H1 (cell line): ENCODE measurements at regions not wholly inside any gene's neighbourhood (a gene's known extent, or its start where the extent isn't known, plus 50 kb on each side); places are given as distances from the start of the nearest gene placed in this dataset.

Experiments used
- CTCF ChIA-PET: fragments of 300-600 bp; sonication (Branson Sonifier 250); formaldehyde crosslinking; loops from one replicate; lab custom pipeline; 2021; ENCODE audit not compliant: partially characterized antibody; lab: Charles Lee
- POLR2A ChIA-PET: fragments of 300-600 bp; sonication (Branson Sonifier 250); formaldehyde crosslinking; loops from one replicate; lab custom pipeline; 2021; ENCODE audit warnings: inconsistent platforms; ENCODE audit not compliant: partially characterized antibody; lab: Charles Lee
- DNase-seq, 2 experiments: peaks; one replicate each; pipeline versions ENCODE4 v3.0.0 to v3.0.0-alpha.2; 2010 to 2022; ENCODE audit warnings: low spot score in 2 of 2, low read depth in 1 of 2, mixed read lengths in 1 of 2
- FAIRE-seq: peaks from 2 replicates; lab custom pipeline; 2011; peaks lifted over from hg19 to GRCh38; lab: Jason Lieb, UNC
- H2AFZ ChIP-seq: 2 replicates; pipeline ENCODE4 v1.8.1; 2012; ENCODE audit warnings: low read length, inconsistent platforms
- H2AK5ac ChIP-seq: 2 replicates; pipeline ENCODE4 v1.6.1; 2013; ENCODE audit warnings: low read depth, low read length
- H2BK120ac ChIP-seq: replicated peaks from 2 replicates; pipeline ENCODE3; 2013; ENCODE audit warnings: low read depth, low read length, inconsistent platforms
- H2BK12ac ChIP-seq: 2 replicates; pipeline ENCODE4 v1.6.1; 2013; ENCODE audit warnings: low read depth, low read length
- H2BK15ac ChIP-seq: 2 replicates; pipeline ENCODE4 v1.6.1; 2013; ENCODE audit warnings: low read length
- H2BK20ac ChIP-seq: 2 replicates; pipeline ENCODE4 v1.6.1; 2013; ENCODE audit warnings: low read length
- H2BK5ac ChIP-seq: 2 replicates; pipeline ENCODE4 v1.6.1; 2013; ENCODE audit warnings: low read depth, low read length
- H3K14ac ChIP-seq: 2 replicates; pipeline ENCODE4 v1.6.1; 2013; ENCODE audit warnings: inconsistent platforms; ENCODE audit not compliant: insufficient read length
- H3K18ac ChIP-seq: 2 replicates; pipeline ENCODE4 v1.6.1; 2013; ENCODE audit warnings: low read length; ENCODE audit errors: extremely low read depth
- H3K23ac ChIP-seq: 2 replicates; pipeline ENCODE4 v1.6.1; 2013; ENCODE audit warnings: inconsistent platforms; ENCODE audit not compliant: insufficient read length
- H3K23me2 ChIP-seq: 2 replicates; pipeline ENCODE4 v1.6.1; 2013; ENCODE audit warnings: low read depth, low read length
- H3K27ac ChIP-seq: 2 replicates; pipeline ENCODE4 v1.6.1; 2011; ENCODE audit warnings: low read depth, low read length, inconsistent platforms
- H3K27me3 ChIP-seq, 4 experiments: replicated peaks in 1 of 4; 1 replicate in 1 of 4; 2 replicates in 3 of 4; pipeline versions ENCODE4 v1.6.1 to v1.8.1; 2011 to 2013; ENCODE audit warnings: low read length in 3 of 4, mild to moderate bottlenecking in 3 of 4, inconsistent platforms in 2 of 4, mixed read lengths in 2 of 4, moderate library complexity in 1 of 4; ENCODE audit not compliant: control insufficient read depth in 3 of 4, insufficient read depth in 3 of 4; ENCODE audit errors: extremely low read depth in 1 of 4
- H3K36me3 ChIP-seq, 4 experiments: 2 replicates each; pipeline versions ENCODE4 v1.6.1 to v1.8.1; 2011 to 2013; ENCODE audit warnings: mild to moderate bottlenecking in 4 of 4, low read length in 3 of 4, moderate library complexity in 2 of 4, control low read depth in 1 of 4, inconsistent platforms in 1 of 4; ENCODE audit not compliant: insufficient read depth in 4 of 4, control insufficient read depth in 2 of 4
- H3K4ac ChIP-seq: replicated peaks from 2 replicates; pipeline ENCODE3; 2013; ENCODE audit warnings: low read length, low read depth, mixed read lengths, inconsistent platforms; ENCODE audit not compliant: insufficient read length
- H3K4me1 ChIP-seq, 4 experiments: replicated peaks in 1 of 4; 1 replicate in 1 of 4; 2 replicates in 3 of 4; pipeline versions ENCODE4 v1.6.1 to v1.8.1; 2011 to 2013; ENCODE audit warnings: low read length in 3 of 4, inconsistent platforms in 2 of 4, mixed read lengths in 1 of 4; ENCODE audit not compliant: insufficient read depth in 4 of 4, control insufficient read depth in 3 of 4
- H3K4me2 ChIP-seq, 2 experiments: 2 replicates each; pipeline versions ENCODE4 v1.6.1 to v1.8.1; 2011 to 2013; ENCODE audit warnings: low read depth in 2 of 2, low read length in 2 of 2, control low read depth in 1 of 2, inconsistent platforms in 1 of 2, mild to moderate bottlenecking in 1 of 2; ENCODE audit not compliant: insufficient read depth in 1 of 2
- H3K4me3 ChIP-seq, 4 experiments: fragments of 200-600, 300-600 bp in 1 of 4; sonication (generic), shearing (Covaris generic), sonication (Bioruptor Twin) in 1 of 4; 2 replicates each; pipeline versions ENCODE4 v1.5.1 to v1.8.1; 2011 to 2016; ENCODE audit warnings: low read length in 4 of 4, low read depth in 3 of 4, control low read depth in 2 of 4, inconsistent platforms in 2 of 4, mild to moderate bottlenecking in 2 of 4, mixed read lengths in 1 of 4, moderate library complexity in 1 of 4; ENCODE audit not compliant: insufficient read depth in 2 of 4; ENCODE audit errors: extremely low read depth in 1 of 4
- H3K56ac ChIP-seq: replicated peaks from 2 replicates; pipeline ENCODE3; 2013; ENCODE audit warnings: low read depth, mild to moderate bottlenecking, mixed read lengths, low read length, inconsistent platforms; ENCODE audit not compliant: insufficient read length
- H3K79me1 ChIP-seq: 2 replicates; pipeline ENCODE4 v1.6.1; 2013; ENCODE audit warnings: low read depth, low read length, control low read depth
- H3K79me2 ChIP-seq, 2 experiments: 2 replicates each; pipeline versions ENCODE4 v1.6.1 to v1.8.1; 2012 to 2013; ENCODE audit warnings: low read length in 2 of 2, mild to moderate bottlenecking in 2 of 2, inconsistent platforms in 1 of 2; ENCODE audit not compliant: insufficient read depth in 2 of 2, control insufficient read depth in 1 of 2
- H3K9ac ChIP-seq, 4 experiments: replicated peaks in 1 of 4; 1 replicate in 1 of 4; 2 replicates in 3 of 4; pipeline versions ENCODE4 v1.6.1 to v1.8.1; 2011 to 2013; ENCODE audit warnings: low read depth in 3 of 4, low read length in 3 of 4, control low read depth in 2 of 4, mild to moderate bottlenecking in 2 of 4, moderate library complexity in 2 of 4, inconsistent platforms in 1 of 4; ENCODE audit errors: extremely low read depth in 1 of 4
- H3K9me3 ChIP-seq, 2 experiments: 2 replicates each; pipeline versions ENCODE4 v1.6.1 to v1.8.1; 2012 to 2013; ENCODE audit warnings: mild to moderate bottlenecking in 2 of 2, moderate library complexity in 2 of 2, control low read depth in 1 of 2, inconsistent platforms in 1 of 2, low read depth in 1 of 2, low read length in 1 of 2, mixed read lengths in 1 of 2; ENCODE audit not compliant: insufficient read depth in 2 of 2
- H4K20me1 ChIP-seq, 2 experiments: replicated peaks in 1 of 2; 2 replicates each; pipeline versions ENCODE3 to v1.8.1; 2011 to 2013; ENCODE audit warnings: inconsistent platforms in 2 of 2, low read length in 2 of 2, mild to moderate bottlenecking in 1 of 2; ENCODE audit not compliant: insufficient read depth in 2 of 2, control insufficient read depth in 1 of 2
- H4K5ac ChIP-seq: 2 replicates; pipeline ENCODE4 v1.6.1; 2013; ENCODE audit warnings: low read length, low read depth, mixed read lengths, inconsistent platforms; ENCODE audit not compliant: insufficient read length
- H4K8ac ChIP-seq: 2 replicates; pipeline ENCODE4 v1.8.0; 2013; ENCODE audit warnings: mild to moderate bottlenecking, moderate library complexity, low read length, inconsistent platforms; ENCODE audit not compliant: insufficient read depth; ENCODE audit errors: extremely low read depth
- H4K91ac ChIP-seq: replicated peaks from 2 replicates; pipeline ENCODE3; 2013; ENCODE audit warnings: low read length, mixed read lengths, inconsistent platforms; ENCODE audit not compliant: insufficient read length
- ASH2L ChIP-seq: fragments of 200-600, 300-600 bp; sonication (generic); IDR thresholded peaks from one replicate; pipeline ENCODE4 v1.7.1; 2017; ENCODE audit warnings: low read length
- NRF1 ChIP-seq: IDR thresholded peaks from 2 replicates; pipeline ENCODE4 v1.6.1; 2011; ENCODE audit warnings: mild to moderate bottlenecking, low read depth, low read length, improper control_type of control experiment
- PHF8 ChIP-seq: fragments of 200-600 bp; sonication (generic); conservative IDR thresholded peaks from 2 replicates; pipeline ENCODE4 v1.7.1; 2012; ENCODE audit warnings: low read depth, mild to moderate bottlenecking, inconsistent platforms, low read length, moderate library complexity
- RFX5 ChIP-seq: IDR thresholded peaks from 2 replicates; pipeline ENCODE4 v1.6.1; 2011; ENCODE audit warnings: low read depth, low read length, improper control_type of control experiment, borderline replicate concordance
- SAP30 ChIP-seq: fragments of 300-600 bp; sonication (generic); IDR thresholded peaks from 2 replicates; pipeline ENCODE4 v1.7.1; 2012; ENCODE audit warnings: low read length, moderate library complexity, mild to moderate bottlenecking, inconsistent platforms; ENCODE audit not compliant: insufficient read depth, insufficient replicate concordance
- SIX5 ChIP-seq: IDR thresholded peaks from 2 replicates; pipeline ENCODE4 v1.6.1; 2011; ENCODE audit warnings: mild to moderate bottlenecking, low read depth, low read length
- WGBS, 2 experiments: shearing (Covaris generic) in 1 of 2; methylation state at CpG; one replicate each; pipeline versions ENCODE4 v1.1.6 to v1.1.7; 2013 to 2015; ENCODE audit warnings: low lambda C conversion rate in 2 of 2, mixed read lengths in 2 of 2, inconsistent platforms in 1 of 2, low coverage in 1 of 2, missing lambda C conversion rate in 1 of 2; ENCODE audit not compliant: insufficient replicate concordance in 2 of 2, insufficient coverage in 1 of 2, insufficient read length in 1 of 2; ENCODE audit errors: extremely low coverage in 1 of 2, missing lambda C conversion rate in 1 of 2; 5-methylcytosine and 5-hydroxymethylcytosine counted together

DNA sequence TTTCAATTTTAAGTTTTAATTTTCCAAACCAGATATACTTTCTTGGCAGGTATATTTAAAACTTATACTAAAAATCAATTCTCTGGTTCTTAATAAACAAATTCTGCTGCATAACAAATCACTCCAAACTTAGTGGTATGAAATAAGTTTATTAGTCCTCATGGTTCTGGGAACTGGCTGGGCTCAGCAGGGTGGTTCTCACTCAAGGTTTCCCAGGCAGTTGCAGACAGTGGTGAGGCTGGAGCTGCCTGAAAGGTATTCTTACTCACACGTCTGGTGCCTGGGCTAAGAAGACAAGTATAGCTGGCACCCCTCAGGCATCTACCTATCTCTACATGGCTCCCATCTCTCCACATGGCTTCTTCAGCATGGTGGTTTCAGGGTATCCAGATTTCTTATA is 308.2 kb upstream of the CCDC196 start:
- no peak overlapping the region for H2AK5ac ChIP-seq
- no peak for DNase-seq
- no peak overlapping the region for H3K4me3 ChIP-seq
- no peaks in the 10 kb centered on the region for H3K27me3 ChIP-seq
- no peak overlapping the region for H3K27ac ChIP-seq
- H4K8ac ChIP-seq = no peak overlapping the region; the same call in 1 of the 2 replicates
- no peak overlapping the region for H3K18ac ChIP-seq
- no peak overlapping the region for H3K4me2 ChIP-seq
- no peak overlapping the region for H2BK20ac ChIP-seq
- H2BK5ac ChIP-seq = no peak overlapping the region
- no peak for FAIRE-seq
- H3K56ac ChIP-seq = no peak overlapping the region
- H2BK12ac ChIP-seq = no peak overlapping the region
- H4K91ac ChIP-seq = no peak overlapping the region
- H3K14ac ChIP-seq = no peak overlapping the region
- no peak overlapping the region for H3K23ac ChIP-seq
- TF ChIP-seq RFX5 = no peak
- no peak for TF ChIP-seq SAP30
- TF ChIP-seq PHF8 = no peak
- no peak for TF ChIP-seq ASH2L
- no peak for TF ChIP-seq NRF1
- no peak for TF ChIP-seq SIX5
- 0 out of 7 replicates have a peak, but pooled peaks cover 0 to 3% (median 0%) of the 10 kb centered on the region in 4 experiments for H3K4me1 ChIP-seq
- no peaks in the 10 kb centered on the region for H3K79me1 ChIP-seq
- H3K9me3 ChIP-seq = peaks cover 0 to 6% of the 10 kb centered on the region in 2 experiments; a peak in 1 of 4 replicates
- H3K79me2 ChIP-seq = no peaks in the 10 kb centered on the region
- WGBS, 2 experiments = 92% methylated on average over 1 of the region's 1 CpG; no CpG with 5 or more reads in 1 of the 2 experiments
- no peak overlapping the region for H3K9ac ChIP-seq
- no peak overlapping the region for H2BK120ac ChIP-seq
- H4K20me1 ChIP-seq = no peaks in the 10 kb centered on the region
- no peak overlapping the region for H4K5ac ChIP-seq
- no peak overlapping the region for H2AFZ ChIP-seq
- ChIA-PET CTCF (interaction anchor here (0.9 kb wide), 1 partner anchor 181 kb away, joined by 3 read pairs; no protein-coding TSS in a partner anchor), POLR2A (no interaction called here)
- no peaks in the 10 kb centered on the region for H3K23me2 ChIP-seq
- H3K4ac ChIP-seq = no peak overlapping the region
- H3K36me3 ChIP-seq = no peaks in the 10 kb centered on the region
- H2BK15ac ChIP-seq = no peak overlapping the region
